GM12878 (cell line): ENCODE measurements at regions not wholly inside any gene's neighbourhood (a gene's known extent, or its start where the extent isn't known, plus 50 kb on each side); places are given as distances from the start of the nearest gene placed in this dataset.

Experiments
- ATAC-seq: fragments of 200-7000 bp; cut with Tn5 transposase; 3 replicates; pipeline ENCODE4 v1.9.1; 2020; ENCODE audit warnings: mild to moderate bottlenecking, moderate library complexity
- BruUV-seq: library from RNA; stranded (reverse); fragments of 400-500 nt; replicated peaks from 2 replicates; lab custom pipeline; 2021; lab: Mats Ljungman, UMichigan
- CTCF ChIA-PET: fragments of 300-600 bp; sonication (Branson Sonifier 250); formaldehyde crosslinking; extraction: SDS; loops from one replicate; lab custom pipeline; 2021; ENCODE audit warnings: inconsistent platforms; lab: Yijun Ruan, JAX
- POLR2A ChIA-PET: fragments of 350-600 bp; formaldehyde crosslinking; extraction: SDS; loops from one replicate; lab custom pipeline; 2021; ENCODE audit warnings: inconsistent platforms; lab: Charles Lee
- RAD21 ChIA-PET: fragments of 300-600 bp; sonication (Branson Sonifier 250); formaldehyde crosslinking; loops from one replicate; lab custom pipeline; 2023; ENCODE audit warnings: antibody characterized with exemption; ENCODE audit not compliant: unreplicated experiment; lab: Charles Lee
- SMC1A ChIA-PET: fragments of 300-600 bp; sonication (Branson Sonifier 250); formaldehyde crosslinking; loops from one replicate; lab custom pipeline; 2023; ENCODE audit not compliant: unreplicated experiment, uncharacterized antibody; lab: Charles Lee
- DNase-seq: peaks from one replicate; pipeline ENCODE4 v3.0.0-alpha.2; 2011; ENCODE audit warnings: low read depth, low spot score
- FAIRE-seq: peaks from 3 replicates; lab custom pipeline; 2011; peaks lifted over from hg19 to GRCh38; lab: Jason Lieb, UNC
- H2AFZ ChIP-seq: 2 replicates; pipeline ENCODE4 v1.6.0; 2011; ENCODE audit warnings: low read depth, low read length, control low read depth; ENCODE audit not compliant: control insufficient read depth
- H3K27ac ChIP-seq: 2 replicates; pipeline ENCODE4 v1.5.1; 2011; ENCODE audit warnings: control low read depth; ENCODE audit not compliant: control insufficient read depth, insufficient read depth
- H3K27me3 ChIP-seq, 2 experiments: replicated peaks in 1 of 2; 2 replicates each; pipeline versions ENCODE4 v1.6.0 to v1.6.1; 2011; ENCODE audit warnings: low read length in 1 of 2; ENCODE audit not compliant: control insufficient read depth in 2 of 2, insufficient read depth in 2 of 2
- H3K36me3 ChIP-seq, 2 experiments: 2 replicates each; pipeline ENCODE4 v1.5.1; 2011; ENCODE audit warnings: low read length in 1 of 2; ENCODE audit not compliant: control insufficient read depth in 2 of 2, insufficient read depth in 2 of 2
- H3K4me1 ChIP-seq: 2 replicates; pipeline ENCODE4 v1.6.1; 2011; ENCODE audit warnings: mild to moderate bottlenecking, low read length, moderate library complexity, mixed read lengths; ENCODE audit not compliant: control insufficient read depth, insufficient read depth
- H3K4me2 ChIP-seq: 2 replicates; pipeline ENCODE4 v1.6.0; 2011; ENCODE audit warnings: control low read depth; ENCODE audit not compliant: control insufficient read depth, insufficient read depth
- H3K4me3 ChIP-seq: fragments of 200-600 bp; sonication (generic); 2 replicates; pipeline ENCODE4 v1.5.1; 2016
- H3K79me2 ChIP-seq: 2 replicates; pipeline ENCODE4 v1.6.0; 2011; ENCODE audit warnings: low read length; ENCODE audit not compliant: control insufficient read depth, insufficient read depth
- H3K9ac ChIP-seq: 2 replicates; pipeline ENCODE4 v1.8.0; 2011; ENCODE audit warnings: low read length, control low read depth, mixed read lengths; ENCODE audit not compliant: control insufficient read depth, insufficient read depth
- H3K9me3 ChIP-seq: replicated peaks from 3 replicates; pipeline ENCODE4 v1.5.1; 2011; ENCODE audit warnings: mild to moderate bottlenecking, low read length; ENCODE audit not compliant: control insufficient read depth, insufficient read depth
- H4K20me1 ChIP-seq: 2 replicates; pipeline ENCODE4 v1.6.0; 2011; ENCODE audit not compliant: control insufficient read depth, insufficient read depth
- BHLHE40 ChIP-seq, 2 experiments: fragments of 450-650 bp in 1 of 2; IDR thresholded peaks; 2 replicates each; pipeline ENCODE4 v1.6.1; 2011 to 2017; ENCODE audit warnings: low read depth in 2 of 2, borderline replicate concordance in 1 of 2, improper control_type of control experiment in 1 of 2, low read length in 1 of 2, mild to moderate bottlenecking in 1 of 2
- CBX5 ChIP-seq: sonication (generic); IDR thresholded peaks from 2 replicates; pipeline ENCODE4 v1.6.1; 2016; ENCODE audit warnings: low read depth, moderate library complexity, mild to moderate bottlenecking, inconsistent platforms
- CHD1 ChIP-seq: IDR thresholded peaks from 2 replicates; pipeline ENCODE4 v1.6.1; 2012; ENCODE audit warnings: low read depth, low read length, improper control_type of control experiment
- EED ChIP-seq: sonication (generic); IDR thresholded peaks from 2 replicates; pipeline ENCODE4 v1.6.1; 2016; ENCODE audit warnings: antibody characterized with exemption, low read depth
- ESRRA ChIP-seq: IDR thresholded peaks from 2 replicates; pipeline ENCODE4 v1.6.1; 2012; ENCODE audit warnings: mild to moderate bottlenecking, low read length, improper control_type of control experiment
- HCFC1 ChIP-seq: fragments of 150-350 bp; IDR thresholded peaks from 2 replicates; pipeline ENCODE4 v1.6.1; 2014; ENCODE audit warnings: low read length
- JUNB ChIP-seq: IDR thresholded peaks from 2 replicates; pipeline ENCODE4 v1.6.1; 2016; ENCODE audit warnings: antibody characterized with exemption, mild to moderate bottlenecking
- JUND ChIP-seq: IDR thresholded peaks from 2 replicates; pipeline ENCODE4 v1.6.1; 2012; ENCODE audit warnings: low read depth, mild to moderate bottlenecking, low read length, improper control_type of control experiment, moderate library complexity
- LARP7 ChIP-seq: fragments of 450-650 bp; IDR thresholded peaks from 2 replicates; pipeline ENCODE4 v1.6.1; 2017; ENCODE audit warnings: mild to moderate bottlenecking
- MTA2 ChIP-seq: fragments of 450-650 bp; IDR thresholded peaks from 2 replicates; pipeline ENCODE4 v1.6.1; 2016; ENCODE audit warnings: low read depth, mild to moderate bottlenecking, moderate library complexity
- MTA3 ChIP-seq: IDR thresholded peaks from 2 replicates; pipeline ENCODE4 v1.6.1; 2012; ENCODE audit warnings: low read length, inconsistent platforms, borderline replicate concordance
- NFYA ChIP-seq: IDR thresholded peaks from 2 replicates; pipeline ENCODE4 v1.6.1; 2011; ENCODE audit warnings: low read depth, mild to moderate bottlenecking, low read length, improper control_type of control experiment, borderline replicate concordance
- SP1 ChIP-seq: IDR thresholded peaks from one replicate; pipeline ENCODE4 v1.6.1; 2011; ENCODE audit warnings: low read depth, low read length
- SREBF1 ChIP-seq: IDR thresholded peaks from 2 replicates; pipeline ENCODE4 v1.6.1; 2012; ENCODE audit warnings: mild to moderate bottlenecking, low read length
- YY1 ChIP-seq: IDR thresholded peaks from 2 replicates; pipeline ENCODE4 v1.6.1; 2011; ENCODE audit warnings: low read depth, mild to moderate bottlenecking, low read length
- ZNF207 ChIP-seq: fragments of 450-650 bp; IDR thresholded peaks from 2 replicates; pipeline ENCODE4 v1.6.1; 2014; ENCODE audit warnings: antibody characterized with exemption, mild to moderate bottlenecking, borderline replicate concordance
- ZNF622 ChIP-seq: fragments of 450-650 bp; IDR thresholded peaks from 2 replicates; pipeline ENCODE4 v1.6.1; 2017; ENCODE audit warnings: mild to moderate bottlenecking, inconsistent platforms
- ZSCAN29 ChIP-seq: fragments of 450-650 bp; IDR thresholded peaks from 2 replicates; pipeline ENCODE4 v1.6.1; 2017; ENCODE audit warnings: mild to moderate bottlenecking, moderate library complexity
- WGBS: methylation state at CpG from one replicate; pipeline ENCODE4 v1.1.6; 2016; ENCODE audit warnings: low lambda C conversion rate; ENCODE audit not compliant: insufficient replicate concordance, insufficient coverage; ENCODE audit errors: missing lambda C conversion rate; 5-methylcytosine and 5-hydroxymethylcytosine counted together
- in situ Hi-C: fragments of 300-500 bp; cut with MboI; formaldehyde crosslinking; loops from 9 replicates; pipeline ENCODE4 v1.14.3; 2018; ENCODE audit warnings: mixed read lengths
- intact Hi-C: fragments of 100-400 bp; cut with micrococcal nuclease; formaldehyde crosslinking; loops from one replicate; pipeline ENCODE4 v1.14.2; 2022; ENCODE audit not compliant: unreplicated experiment
- TF ChIP-seq, protein P1 (sequence below): fragments of 450-650 bp; formaldehyde crosslinking; IDR thresholded peaks from 2 replicates; pipeline ENCODE4 v1.4.0; 2022; ENCODE audit warnings: mild to moderate bottlenecking, moderate library complexity
- TF ChIP-seq, protein P2 (sequence below): fragments of 450-650 bp; formaldehyde crosslinking; IDR thresholded peaks from 2 replicates; pipeline ENCODE4 v1.5.0; 2022; ENCODE audit warnings: mild to moderate bottlenecking, missing genetic modification characterization
- TF ChIP-seq, protein P3 (sequence below): IDR thresholded peaks from 2 replicates; pipeline ENCODE4 v1.6.1; 2012; ENCODE audit warnings: low read depth, low read length, improper control_type of control experiment

DNA sequence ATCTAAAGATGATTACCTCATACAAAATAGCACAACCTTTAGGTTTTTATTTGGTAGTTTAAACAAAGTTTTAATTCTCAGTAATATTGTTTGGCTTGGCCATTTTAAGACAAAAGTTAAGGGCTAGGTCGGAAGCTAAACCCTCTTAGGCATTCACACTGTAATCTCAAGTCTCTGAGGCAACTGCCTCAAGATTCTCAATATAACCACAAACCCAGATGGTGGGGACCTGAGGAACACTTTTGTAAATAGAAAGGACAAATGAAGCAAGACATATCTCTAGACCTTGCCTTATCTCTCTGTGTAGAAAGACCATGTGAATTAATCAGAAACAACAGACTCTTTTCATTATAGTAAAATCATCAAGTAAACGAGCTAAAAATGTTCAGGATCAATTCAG lies 500.2 kb upstream of the CDH6 start (continued):
- TF ChIP-seq, protein P1, sequence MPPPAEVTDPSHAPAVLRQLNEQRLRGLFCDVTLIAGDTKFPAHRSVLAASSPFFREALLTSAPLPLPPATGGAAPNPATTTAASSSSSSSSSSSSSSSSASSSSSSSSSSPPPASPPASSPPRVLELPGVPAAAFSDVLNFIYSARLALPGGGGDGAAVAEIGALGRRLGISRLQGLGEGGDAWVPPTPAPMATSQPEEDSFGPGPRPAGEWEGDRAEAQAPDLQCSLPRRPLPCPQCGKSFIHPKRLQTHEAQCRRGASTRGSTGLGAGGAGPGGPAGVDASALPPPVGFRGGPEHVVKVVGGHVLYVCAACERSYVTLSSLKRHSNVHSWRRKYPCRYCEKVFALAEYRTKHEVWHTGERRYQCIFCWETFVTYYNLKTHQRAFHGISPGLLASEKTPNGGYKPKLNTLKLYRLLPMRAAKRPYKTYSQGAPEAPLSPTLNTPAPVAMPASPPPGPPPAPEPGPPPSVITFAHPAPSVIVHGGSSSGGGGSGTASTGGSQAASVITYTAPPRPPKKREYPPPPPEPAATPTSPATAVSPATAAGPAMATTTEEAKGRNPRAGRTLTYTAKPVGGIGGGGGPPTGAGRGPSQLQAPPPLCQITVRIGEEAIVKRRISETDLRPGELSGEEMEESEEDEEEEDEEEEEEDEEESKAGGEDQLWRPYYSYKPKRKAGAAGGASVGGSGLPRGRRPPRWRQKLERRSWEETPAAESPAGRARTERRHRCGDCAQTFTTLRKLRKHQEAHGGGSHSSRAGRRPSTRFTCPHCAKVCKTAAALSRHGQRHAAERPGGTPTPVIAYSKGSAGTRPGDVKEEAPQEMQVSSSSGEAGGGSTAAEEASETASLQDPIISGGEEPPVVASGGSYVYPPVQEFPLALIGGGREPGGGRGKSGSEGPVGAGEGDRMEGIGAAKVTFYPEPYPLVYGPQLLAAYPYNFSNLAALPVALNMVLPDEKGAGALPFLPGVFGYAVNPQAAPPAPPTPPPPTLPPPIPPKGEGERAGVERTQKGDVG = no peak
- TF ChIP-seq CHD1 (no peak), MTA3 (no peak)

DNA sequence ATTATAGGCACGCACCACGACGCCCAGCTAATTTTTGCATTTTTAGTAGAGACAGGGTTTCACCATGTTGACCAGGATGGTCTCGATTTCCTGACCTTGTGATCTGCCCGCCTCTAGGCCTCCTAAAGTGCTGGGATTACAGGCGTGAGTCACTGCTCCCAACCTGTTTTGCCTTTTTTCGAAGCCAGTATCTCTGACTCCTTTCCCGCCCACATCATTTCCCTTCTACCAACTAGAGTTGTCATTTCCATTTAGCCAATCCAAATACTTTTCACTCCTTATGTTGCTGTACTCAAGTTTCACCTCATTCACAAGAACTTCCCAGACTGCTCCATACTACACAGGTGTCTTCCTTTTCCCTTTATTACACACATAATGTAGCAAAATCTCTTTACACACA lies 502.6 kb upstream of the CDH6 start:
- no peak overlapping the region for H3K27ac ChIP-seq
- in situ Hi-C loops = no loop called here
- ChIA-PET CTCF (no interaction called here), POLR2A (no interaction called here), SMC1A (no interaction called here), RAD21 (no interaction called here)
- no peak overlapping the region for H3K4me3 ChIP-seq
- H3K4me2 ChIP-seq = no peak overlapping the region
- no peak for ATAC-seq
- intact Hi-C loops = no loop called here
- H3K79me2 ChIP-seq = no peaks in the 10 kb centered on the region
- H3K36me3 ChIP-seq = no peaks in the 10 kb centered on the region
- WGBS = 12% methylated on average over 8 of the region's 8 CpGs
- H2AFZ ChIP-seq = no peak overlapping the region
- BruUV-seq = no TSS peak
- DNase-seq = no peak
- H3K9ac ChIP-seq = no peak overlapping the region
- no peaks in the 10 kb centered on the region for H3K27me3 ChIP-seq
- H4K20me1 ChIP-seq = no peaks in the 10 kb centered on the region
- no peak for FAIRE-seq
- no peaks in the 10 kb centered on the region for H3K4me1 ChIP-seq
- H3K9me3 ChIP-seq = no peaks in the 10 kb centered on the region
- TF ChIP-seq, protein P2, sequence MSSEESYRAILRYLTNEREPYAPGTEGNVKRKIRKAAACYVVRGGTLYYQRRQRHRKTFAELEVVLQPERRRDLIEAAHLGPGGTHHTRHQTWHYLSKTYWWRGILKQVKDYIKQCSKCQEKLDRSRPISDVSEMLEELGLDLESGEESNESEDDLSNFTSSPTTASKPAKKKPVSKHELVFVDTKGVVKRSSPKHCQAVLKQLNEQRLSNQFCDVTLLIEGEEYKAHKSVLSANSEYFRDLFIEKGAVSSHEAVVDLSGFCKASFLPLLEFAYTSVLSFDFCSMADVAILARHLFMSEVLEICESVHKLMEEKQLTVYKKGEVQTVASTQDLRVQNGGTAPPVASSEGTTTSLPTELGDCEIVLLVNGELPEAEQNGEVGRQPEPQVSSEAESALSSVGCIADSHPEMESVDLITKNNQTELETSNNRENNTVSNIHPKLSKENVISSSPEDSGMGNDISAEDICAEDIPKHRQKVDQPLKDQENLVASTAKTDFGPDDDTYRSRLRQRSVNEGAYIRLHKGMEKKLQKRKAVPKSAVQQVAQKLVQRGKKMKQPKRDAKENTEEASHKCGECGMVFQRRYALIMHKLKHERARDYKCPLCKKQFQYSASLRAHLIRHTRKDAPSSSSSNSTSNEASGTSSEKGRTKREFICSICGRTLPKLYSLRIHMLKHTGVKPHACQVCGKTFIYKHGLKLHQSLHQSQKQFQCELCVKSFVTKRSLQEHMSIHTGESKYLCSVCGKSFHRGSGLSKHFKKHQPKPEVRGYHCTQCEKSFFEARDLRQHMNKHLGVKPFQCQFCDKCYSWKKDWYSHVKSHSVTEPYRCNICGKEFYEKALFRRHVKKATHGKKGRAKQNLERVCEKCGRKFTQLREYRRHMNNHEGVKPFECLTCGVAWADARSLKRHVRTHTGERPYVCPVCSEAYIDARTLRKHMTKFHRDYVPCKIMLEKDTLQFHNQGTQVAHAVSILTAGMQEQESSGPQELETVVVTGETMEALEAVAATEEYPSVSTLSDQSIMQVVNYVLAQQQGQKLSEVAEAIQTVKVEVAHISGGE = no peak
- TF ChIP-seq JUND (no peak), BHLHE40 (IDR thresholded peaks at IDR 0.05; ENCODE audit: borderline replicate concordance in 1 of 2, low read depth in 2 of 2, low read length in 1 of 2) (no peak), JUNB (no peak), HCFC1 (no peak), YY1 (no peak), CBX5 (no peak), SP1 (no peak), LARP7 (no peak), NFYA (no peak), MTA2 (no peak), SREBF1 (no peak), ZNF622 (no peak), EED (no peak), ZSCAN29 (no peak), ZNF207 (no peak), ESRRA (no peak)
- TF ChIP-seq, protein P3, sequence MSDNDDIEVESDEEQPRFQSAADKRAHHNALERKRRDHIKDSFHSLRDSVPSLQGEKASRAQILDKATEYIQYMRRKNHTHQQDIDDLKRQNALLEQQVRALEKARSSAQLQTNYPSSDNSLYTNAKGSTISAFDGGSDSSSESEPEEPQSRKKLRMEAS = no peak
